ENCODE measurements at regions not wholly inside any gene's neighbourhood (a gene's known extent, or its start where the extent isn't known, plus 50 kb on each side); places are given as distances from the start of the nearest gene placed in this dataset.

DNA sequence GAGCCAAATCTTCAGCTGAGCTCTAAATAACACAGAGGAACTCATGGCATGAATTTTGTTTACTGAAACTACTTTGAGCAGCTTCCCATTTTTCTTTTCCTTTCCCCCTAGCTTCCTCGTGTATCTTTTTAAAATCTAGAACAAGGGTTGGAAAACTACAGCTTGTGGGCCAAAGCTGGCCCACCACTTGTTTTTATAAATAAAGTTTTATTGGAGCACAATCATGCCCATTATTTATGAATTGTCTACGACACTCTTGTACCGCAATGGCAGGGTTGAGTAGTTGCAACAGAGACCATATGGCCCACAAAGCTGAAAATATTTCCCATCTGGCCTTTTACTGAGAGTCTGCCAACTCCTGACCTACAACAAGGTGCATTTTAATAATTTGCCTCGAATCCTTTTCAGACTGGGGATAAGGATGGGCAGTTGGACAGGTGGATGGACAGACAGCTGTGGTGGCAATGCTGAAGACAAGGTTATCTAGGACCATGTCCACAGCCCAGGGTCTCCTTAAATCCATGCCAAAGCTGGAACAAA lies 87.7 kb downstream of the RMI2 start:
- no peak overlapping the region for H3K4me3 ChIP-seq
- TF ChIP-seq, protein P1, sequence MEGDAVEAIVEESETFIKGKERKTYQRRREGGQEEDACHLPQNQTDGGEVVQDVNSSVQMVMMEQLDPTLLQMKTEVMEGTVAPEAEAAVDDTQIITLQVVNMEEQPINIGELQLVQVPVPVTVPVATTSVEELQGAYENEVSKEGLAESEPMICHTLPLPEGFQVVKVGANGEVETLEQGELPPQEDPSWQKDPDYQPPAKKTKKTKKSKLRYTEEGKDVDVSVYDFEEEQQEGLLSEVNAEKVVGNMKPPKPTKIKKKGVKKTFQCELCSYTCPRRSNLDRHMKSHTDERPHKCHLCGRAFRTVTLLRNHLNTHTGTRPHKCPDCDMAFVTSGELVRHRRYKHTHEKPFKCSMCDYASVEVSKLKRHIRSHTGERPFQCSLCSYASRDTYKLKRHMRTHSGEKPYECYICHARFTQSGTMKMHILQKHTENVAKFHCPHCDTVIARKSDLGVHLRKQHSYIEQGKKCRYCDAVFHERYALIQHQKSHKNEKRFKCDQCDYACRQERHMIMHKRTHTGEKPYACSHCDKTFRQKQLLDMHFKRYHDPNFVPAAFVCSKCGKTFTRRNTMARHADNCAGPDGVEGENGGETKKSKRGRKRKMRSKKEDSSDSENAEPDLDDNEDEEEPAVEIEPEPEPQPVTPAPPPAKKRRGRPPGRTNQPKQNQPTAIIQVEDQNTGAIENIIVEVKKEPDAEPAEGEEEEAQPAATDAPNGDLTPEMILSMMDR (IDR thresholded peaks at IDR 0.05; ENCODE audit: low read depth, low read length) = no peak
- H3K4me1 ChIP-seq (ENCODE audit: low read depth) = no peaks in the 10 kb centered on the region
- no peaks in the 10 kb centered on the region for H3K9me3 ChIP-seq (ENCODE audit: low read depth)
- no peak overlapping the region for H3K27ac ChIP-seq
- H3K27me3 ChIP-seq = no peaks in the 10 kb centered on the region
- DNase-seq (ENCODE audit: low read depth in 1 of 2, low spot score in 1 of 2) = no peak
- no peaks in the 10 kb centered on the region for H3K36me3 ChIP-seq

DNA sequence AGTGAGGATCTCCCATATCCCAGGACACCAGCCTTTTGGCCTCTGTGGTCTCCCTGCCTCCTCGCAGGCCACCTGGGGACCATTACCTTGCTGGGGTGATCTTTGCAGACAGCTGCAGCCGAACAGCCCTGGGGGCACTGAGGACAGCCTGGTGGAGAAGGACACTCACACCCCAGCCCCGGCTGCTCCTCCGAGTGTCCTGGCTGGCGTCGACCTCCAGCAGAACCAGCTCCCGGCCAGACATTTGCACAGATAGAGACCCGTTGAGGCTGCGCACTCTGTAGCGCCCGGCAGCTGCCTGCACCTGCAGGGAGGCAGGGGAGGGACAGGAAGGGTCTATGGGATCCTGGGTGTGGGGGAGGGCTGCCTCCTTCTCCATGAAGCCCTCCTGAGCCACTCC lies 90.3 kb downstream of the RMI2 start:
- no peaks in the 10 kb centered on the region for H3K9me3 ChIP-seq (ENCODE audit: low read depth)
- H3K27ac ChIP-seq = no peak overlapping the region
- H3K36me3 ChIP-seq = no peaks in the 10 kb centered on the region
- no peak overlapping the region for H3K4me3 ChIP-seq
- TF ChIP-seq, protein P1 (IDR thresholded peaks at IDR 0.05; ENCODE audit: low read depth, low read length) = no peak
- no peak for DNase-seq (ENCODE audit: low read depth in 1 of 2, low spot score in 1 of 2)
- no peaks in the 10 kb centered on the region for H3K27me3 ChIP-seq
- H3K4me1 ChIP-seq (ENCODE audit: low read depth) = no peaks in the 10 kb centered on the region

DNA sequence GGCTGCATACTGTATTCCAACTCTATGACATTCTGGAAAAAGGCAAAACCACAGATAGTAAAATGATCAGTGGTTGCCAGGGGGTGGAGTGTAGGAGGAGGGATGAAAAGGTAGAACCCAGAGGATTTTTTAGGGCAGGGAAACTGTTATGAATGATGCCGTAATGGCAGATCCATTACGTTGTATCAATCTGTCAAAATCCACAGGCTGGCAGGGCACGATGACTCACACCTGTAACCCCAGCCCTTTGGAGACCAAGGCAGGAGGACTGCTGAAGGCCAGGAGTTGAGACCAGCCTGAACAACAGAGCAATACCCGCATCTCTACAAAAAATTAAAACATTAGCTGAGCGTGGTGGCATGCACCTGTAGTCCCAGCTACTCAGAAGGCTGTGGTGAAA lies 91.8 kb downstream of the RMI2 start:
- H3K27me3 ChIP-seq = no peaks in the 10 kb centered on the region
- TF ChIP-seq, protein P1 (IDR thresholded peaks at IDR 0.05; ENCODE audit: low read depth, low read length) = no peak
- H3K4me3 ChIP-seq = no peak overlapping the region
- H3K36me3 ChIP-seq = no peaks in the 10 kb centered on the region
- no peak overlapping the region for H3K27ac ChIP-seq
- DNase-seq (ENCODE audit: low read depth in 1 of 2, low spot score in 1 of 2) = no peak
- H3K4me1 ChIP-seq (ENCODE audit: low read depth) = no peaks in the 10 kb centered on the region
- no peaks in the 10 kb centered on the region for H3K9me3 ChIP-seq (ENCODE audit: low read depth)

DNA sequence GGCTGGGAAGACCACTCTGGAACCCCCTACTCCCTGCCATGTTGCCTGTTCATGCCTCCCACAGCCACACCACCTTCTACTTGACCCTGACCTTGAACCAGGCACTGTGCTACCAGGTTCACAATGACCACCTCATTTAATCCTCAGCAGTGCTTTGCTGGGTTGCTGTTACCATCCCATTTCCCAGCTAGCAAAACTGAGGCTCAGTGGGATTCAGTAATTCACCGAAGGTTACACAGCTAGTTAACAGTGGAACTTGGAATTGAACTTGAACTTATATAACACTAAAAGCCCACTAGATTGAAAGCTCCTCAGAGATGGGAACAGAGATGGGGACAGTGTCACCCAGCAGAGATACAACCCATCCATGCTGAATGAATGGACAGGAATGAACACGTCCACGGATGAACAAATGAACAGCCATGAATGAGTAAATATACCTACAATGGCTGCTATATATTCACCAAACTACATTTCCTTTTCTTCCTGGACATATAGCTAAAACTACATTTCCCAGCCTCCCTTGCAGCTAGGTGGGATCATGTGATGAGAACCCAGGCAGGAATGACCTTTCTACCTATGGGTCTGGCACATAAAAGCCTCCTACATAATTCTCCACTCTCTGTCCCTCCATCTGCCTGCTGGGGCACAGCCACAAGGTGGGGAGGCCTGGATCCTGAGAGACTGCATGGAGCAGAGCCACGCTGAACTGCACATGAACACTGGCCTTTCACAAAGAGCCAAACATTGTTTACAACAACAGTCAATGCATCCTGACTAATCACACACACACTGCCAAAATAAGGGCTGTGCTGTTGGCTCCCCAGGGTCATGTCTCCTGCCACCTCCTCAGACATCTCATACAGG lies 94.8 kb downstream of the RMI2 start:
- H3K27ac ChIP-seq = no peak overlapping the region
- DNase-seq (ENCODE audit: low read depth in 1 of 2, low spot score in 1 of 2) = no peak
- H3K4me1 ChIP-seq (ENCODE audit: low read depth) = no peaks in the 10 kb centered on the region
- no peaks in the 10 kb centered on the region for H3K9me3 ChIP-seq (ENCODE audit: low read depth)
- no peak overlapping the region for H3K4me3 ChIP-seq
- TF ChIP-seq, protein P1 (IDR thresholded peaks at IDR 0.05; ENCODE audit: low read depth, low read length) = no peak
- no peaks in the 10 kb centered on the region for H3K27me3 ChIP-seq
- H3K36me3 ChIP-seq = no peaks in the 10 kb centered on the region

DNA sequence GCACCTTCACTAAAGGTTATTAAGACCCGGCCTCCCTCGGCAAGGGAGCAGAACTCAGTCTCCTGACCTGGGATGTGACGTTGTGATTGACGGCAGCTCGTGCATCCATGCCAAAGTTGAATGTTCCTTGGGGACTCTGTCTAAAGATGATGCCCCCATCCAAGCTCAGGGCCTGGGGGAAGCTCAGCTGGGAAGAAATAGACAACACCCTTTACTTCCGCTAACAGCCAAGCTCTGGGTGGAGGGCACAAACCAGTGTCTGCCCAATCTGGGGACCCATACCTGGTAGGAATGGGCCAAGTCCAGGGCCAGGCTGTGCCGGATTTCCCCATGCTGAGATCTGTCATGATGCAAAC lies 95.4 kb downstream of the RMI2 start:
- Histone ChIP-seq H3K27me3 (no peaks in the 10 kb centered on the region), H3K27ac (no peak overlapping the region), H3K36me3 (no peaks in the 10 kb centered on the region), H3K9me3 (ENCODE audit: low read depth) (no peaks in the 10 kb centered on the region), H3K4me3 (no peak overlapping the region), H3K4me1 (ENCODE audit: low read depth) (no peaks in the 10 kb centered on the region)
- TF ChIP-seq, protein P1 (IDR thresholded peaks at IDR 0.05; ENCODE audit: low read depth, low read length) = no peak
- DNase-seq (ENCODE audit: low read depth in 1 of 2, low spot score in 1 of 2) = no peak

All from cardiac muscle cell (in vitro differentiated cells and primary cell).